ENCODE measurements at regions not wholly inside any gene's neighbourhood (a gene's known extent, or its start where the extent isn't known, plus 50 kb on each side); places are given as distances from the start of the nearest gene placed in this dataset.

DNA sequence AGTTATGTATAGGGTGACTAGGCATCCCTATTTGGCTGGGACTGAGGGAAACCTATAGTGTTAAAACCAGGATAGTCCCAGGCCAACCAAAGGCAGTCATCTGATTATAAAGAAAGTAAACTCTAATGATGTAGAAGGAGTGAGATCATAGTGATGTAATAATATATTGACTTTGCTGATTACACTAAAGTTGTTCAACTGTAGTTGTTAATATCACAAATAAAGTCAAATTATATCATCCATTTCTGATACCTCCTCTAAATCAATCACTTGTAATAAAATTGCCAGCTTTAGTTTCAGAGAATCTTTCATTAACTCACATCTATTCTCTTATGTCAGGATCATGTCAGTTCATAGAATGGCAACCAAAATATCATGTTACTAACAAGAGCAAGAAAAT lies 98.6 kb downstream of the FOXB1 start:
- DNase-seq (ENCODE audit: low spot score): no peak
- in situ Hi-C loops (cut with MboI; ENCODE audit: low pct_unique_long_range_greater_than_20kb, low sequenced_read_pairs, unreplicated experiment): no loop called here
- TF ChIP-seq, protein P1, sequence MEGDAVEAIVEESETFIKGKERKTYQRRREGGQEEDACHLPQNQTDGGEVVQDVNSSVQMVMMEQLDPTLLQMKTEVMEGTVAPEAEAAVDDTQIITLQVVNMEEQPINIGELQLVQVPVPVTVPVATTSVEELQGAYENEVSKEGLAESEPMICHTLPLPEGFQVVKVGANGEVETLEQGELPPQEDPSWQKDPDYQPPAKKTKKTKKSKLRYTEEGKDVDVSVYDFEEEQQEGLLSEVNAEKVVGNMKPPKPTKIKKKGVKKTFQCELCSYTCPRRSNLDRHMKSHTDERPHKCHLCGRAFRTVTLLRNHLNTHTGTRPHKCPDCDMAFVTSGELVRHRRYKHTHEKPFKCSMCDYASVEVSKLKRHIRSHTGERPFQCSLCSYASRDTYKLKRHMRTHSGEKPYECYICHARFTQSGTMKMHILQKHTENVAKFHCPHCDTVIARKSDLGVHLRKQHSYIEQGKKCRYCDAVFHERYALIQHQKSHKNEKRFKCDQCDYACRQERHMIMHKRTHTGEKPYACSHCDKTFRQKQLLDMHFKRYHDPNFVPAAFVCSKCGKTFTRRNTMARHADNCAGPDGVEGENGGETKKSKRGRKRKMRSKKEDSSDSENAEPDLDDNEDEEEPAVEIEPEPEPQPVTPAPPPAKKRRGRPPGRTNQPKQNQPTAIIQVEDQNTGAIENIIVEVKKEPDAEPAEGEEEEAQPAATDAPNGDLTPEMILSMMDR (IDR thresholded peaks at IDR 0.05; ENCODE audit: extremely low read depth, insufficient read depth, missing control alignments): no peak

DNA sequence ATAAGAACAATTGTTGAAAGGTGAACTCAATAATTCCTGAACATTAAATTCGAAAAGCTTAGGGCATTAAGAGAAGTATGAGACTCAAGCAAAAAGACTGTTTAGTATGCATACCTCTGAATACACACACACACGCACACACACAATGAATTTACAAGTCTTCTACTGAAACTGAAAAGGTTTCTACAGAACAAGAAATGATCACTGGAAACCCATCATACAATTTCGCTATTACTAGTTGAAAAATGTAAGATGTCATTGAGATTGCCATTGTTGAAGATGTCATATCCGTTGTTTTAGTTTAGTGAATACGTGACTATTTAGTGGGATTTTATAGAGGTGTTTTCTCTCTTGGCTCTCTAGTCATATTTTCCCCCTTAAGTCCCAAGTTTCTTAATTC lies 106.8 kb downstream of the FOXB1 start:
- no peak for DNase-seq (ENCODE audit: low spot score)
- in situ Hi-C loops (cut with MboI; ENCODE audit: low pct_unique_long_range_greater_than_20kb, low sequenced_read_pairs, unreplicated experiment): no loop called here
- TF ChIP-seq, protein P1 (IDR thresholded peaks at IDR 0.05; ENCODE audit: extremely low read depth, insufficient read depth, missing control alignments): no peak

DNA sequence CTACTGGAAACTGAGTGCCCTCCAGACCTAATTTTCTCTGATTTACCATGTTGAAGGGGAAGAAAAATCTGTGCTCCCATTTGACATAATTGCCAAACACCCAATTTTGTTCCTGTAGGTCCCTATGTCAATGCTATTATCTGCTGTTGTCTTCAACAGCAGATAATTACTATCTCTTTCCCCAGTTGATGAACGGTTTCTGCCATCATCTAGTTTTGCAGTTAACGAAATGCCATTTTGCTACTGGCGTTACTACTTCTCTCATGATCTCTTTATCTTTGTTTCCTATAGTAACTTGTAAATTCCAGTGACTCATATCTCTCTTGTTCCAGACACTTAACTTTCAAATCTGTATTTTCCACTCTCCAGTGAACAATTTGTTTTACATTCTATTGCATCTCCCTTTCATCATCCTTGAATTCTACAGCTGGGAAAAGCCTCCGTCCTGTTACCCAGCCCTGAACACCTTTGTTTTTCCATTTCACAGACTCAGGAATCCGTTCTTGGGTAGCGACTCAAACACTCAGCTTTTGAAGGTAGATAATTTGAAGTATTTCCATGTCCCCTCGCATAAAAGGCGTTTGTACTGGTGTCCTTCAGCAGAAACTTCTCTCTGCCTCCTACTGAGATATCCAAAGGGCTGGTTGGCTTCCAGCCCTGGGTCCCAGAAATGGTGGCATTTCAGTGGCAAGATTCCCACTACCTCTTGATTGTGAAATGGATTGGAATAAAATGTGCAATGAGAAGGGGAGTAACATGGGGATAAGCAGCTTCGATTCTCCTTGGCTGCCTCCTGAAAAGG lies 111.7 kb downstream of the FOXB1 start:
- in situ Hi-C loops (cut with MboI; ENCODE audit: low pct_unique_long_range_greater_than_20kb, low sequenced_read_pairs, unreplicated experiment): no loop called here
- DNase-seq (ENCODE audit: low spot score): no peak
- TF ChIP-seq, protein P1 (IDR thresholded peaks at IDR 0.05; ENCODE audit: extremely low read depth, insufficient read depth, missing control alignments): no peak

DNA sequence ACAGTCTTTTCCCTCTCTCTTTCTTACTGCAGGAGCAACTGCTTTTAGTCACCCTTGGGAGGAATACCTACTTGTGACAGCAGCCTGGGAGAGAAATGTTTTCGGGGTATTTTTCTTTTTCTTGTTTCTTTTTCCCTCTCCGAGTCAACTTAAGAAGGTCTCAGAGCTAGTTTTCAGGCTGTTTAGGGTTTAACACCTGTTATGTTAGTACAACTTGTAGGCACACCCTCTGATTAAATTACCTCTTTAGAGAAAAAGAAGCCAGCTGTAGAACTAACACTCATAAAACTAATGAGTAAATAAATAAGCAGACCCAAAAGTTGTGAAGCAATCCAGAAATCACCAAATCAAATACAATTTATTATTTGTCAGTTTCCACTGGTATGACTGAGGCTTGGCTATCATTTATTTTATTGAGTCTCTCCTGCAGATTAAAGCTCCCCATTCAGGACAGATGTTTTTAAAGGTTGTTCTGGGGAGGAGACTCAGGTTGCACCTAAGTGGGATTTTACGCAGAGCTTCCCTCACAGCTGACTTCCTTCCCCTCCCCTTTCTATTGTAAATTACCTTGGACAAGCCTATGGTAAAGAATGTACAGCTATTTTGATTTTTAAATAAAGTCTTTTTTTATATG lies 112.5 kb downstream of the FOXB1 start:
- TF ChIP-seq, protein P1 (IDR thresholded peaks at IDR 0.05; ENCODE audit: extremely low read depth, insufficient read depth, missing control alignments): no peak
- no peak for DNase-seq (ENCODE audit: low spot score)
- in situ Hi-C loops (cut with MboI; ENCODE audit: low pct_unique_long_range_greater_than_20kb, low sequenced_read_pairs, unreplicated experiment): no loop called here

DNA sequence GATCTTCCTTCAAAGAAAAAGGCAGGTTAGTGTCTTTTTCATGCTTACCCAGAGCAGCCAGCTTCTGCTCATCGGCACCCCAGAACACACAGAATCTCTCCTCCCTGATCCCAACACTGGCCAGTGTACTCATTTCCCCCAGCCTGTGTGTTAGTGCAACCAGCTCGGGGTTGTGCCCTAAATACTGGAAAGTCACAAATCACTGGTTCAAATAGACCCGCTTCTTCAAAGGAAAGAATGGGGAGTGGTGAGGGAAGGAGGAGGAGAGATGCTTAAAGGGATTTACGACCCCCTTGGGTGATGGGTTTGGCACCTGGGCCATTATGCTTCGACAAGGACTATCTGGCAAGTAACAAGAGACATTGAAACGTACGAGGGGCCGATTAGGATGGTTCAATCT lies 114.0 kb downstream of the FOXB1 start:
- TF ChIP-seq, protein P1 (IDR thresholded peaks at IDR 0.05; ENCODE audit: extremely low read depth, insufficient read depth, missing control alignments): no peak
- DNase-seq (ENCODE audit: low spot score): no peak
- in situ Hi-C loops (cut with MboI; ENCODE audit: low pct_unique_long_range_greater_than_20kb, low sequenced_read_pairs, unreplicated experiment): no loop called here

DNA sequence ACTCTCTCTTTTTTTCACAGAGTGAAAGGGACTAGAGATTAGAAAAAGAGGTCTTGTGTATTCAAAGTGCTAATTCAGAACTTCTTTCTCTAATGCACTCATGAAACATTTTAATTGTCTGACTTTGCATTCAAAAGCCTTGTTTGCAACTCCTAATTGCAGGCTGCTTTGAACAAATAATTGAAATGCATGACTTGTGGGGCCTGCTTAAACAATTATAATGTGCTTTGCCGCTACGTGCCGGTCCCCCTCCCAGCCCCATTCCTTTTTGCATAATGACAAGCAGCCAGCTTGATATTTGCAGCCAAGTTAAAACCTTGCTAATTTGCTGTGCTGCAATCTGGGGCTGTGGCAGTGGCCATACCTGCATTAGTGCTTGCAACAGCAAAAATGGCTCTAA lies 114.5 kb downstream of the FOXB1 start:
- in situ Hi-C loops (cut with MboI; ENCODE audit: low pct_unique_long_range_greater_than_20kb, low sequenced_read_pairs, unreplicated experiment): no loop called here
- TF ChIP-seq, protein P1 (IDR thresholded peaks at IDR 0.05; ENCODE audit: extremely low read depth, insufficient read depth, missing control alignments): no peak
- no peak for DNase-seq (ENCODE audit: low spot score)

All from GM13977 (cell line).